RKO (cell line): ENCODE measurements at regions not wholly inside any gene's neighbourhood (a gene's known extent, or its start where the extent isn't known, plus 50 kb on each side); places are given as distances from the start of the nearest gene placed in this dataset.
"Not testable (repeated sequence)": the region's sequence is repeated elsewhere in the genome, so short reads cannot be mapped to it uniquely, and the experiment has no call there.

ENCODE experiments used
- DNase-seq: peaks from one replicate; pipeline ENCODE4 v3.0.0-alpha.2; 2016; ENCODE audit warnings: low spot score

DNA sequence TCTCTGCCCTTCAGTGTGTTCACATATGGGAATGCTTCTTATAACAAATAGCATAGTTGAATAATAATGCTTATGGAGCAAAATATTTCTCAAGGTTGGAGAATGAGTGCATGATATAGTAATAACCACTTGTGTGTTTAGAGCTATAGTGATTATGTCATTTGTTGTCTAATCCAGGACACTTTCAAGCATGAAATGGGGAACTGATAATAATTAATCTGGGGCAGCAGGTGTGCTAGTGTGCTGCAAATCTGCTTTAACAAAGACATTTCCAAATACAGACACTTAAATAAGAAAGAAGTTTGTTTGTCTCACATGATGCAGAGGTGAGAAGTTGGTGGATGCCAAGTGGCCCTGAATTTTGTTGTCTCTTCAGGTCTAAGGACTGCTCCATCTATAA, 579.3 kb upstream of the GRM7 start:
- no peak for DNase-seq

DNA sequence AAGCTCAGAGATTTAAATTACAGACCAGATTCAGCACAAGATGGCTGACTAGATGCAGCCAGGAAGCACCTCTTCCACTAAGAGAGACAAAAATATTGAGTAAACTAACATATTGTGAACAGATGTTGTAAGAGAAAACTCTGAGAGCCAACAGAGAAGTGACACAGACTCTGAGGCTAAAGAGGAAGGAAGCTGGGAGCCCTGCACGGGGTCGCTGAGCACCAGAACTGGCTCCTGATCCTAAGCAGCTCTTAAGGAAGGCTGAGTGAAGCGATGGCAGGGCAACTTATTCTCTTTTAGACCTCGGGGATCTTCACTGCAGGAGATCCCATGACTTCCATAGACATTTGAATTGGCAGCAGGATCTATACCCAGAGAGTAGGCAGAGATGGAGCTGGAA, 578.0 kb upstream of the GRM7 start:
- no peak for DNase-seq

DNA sequence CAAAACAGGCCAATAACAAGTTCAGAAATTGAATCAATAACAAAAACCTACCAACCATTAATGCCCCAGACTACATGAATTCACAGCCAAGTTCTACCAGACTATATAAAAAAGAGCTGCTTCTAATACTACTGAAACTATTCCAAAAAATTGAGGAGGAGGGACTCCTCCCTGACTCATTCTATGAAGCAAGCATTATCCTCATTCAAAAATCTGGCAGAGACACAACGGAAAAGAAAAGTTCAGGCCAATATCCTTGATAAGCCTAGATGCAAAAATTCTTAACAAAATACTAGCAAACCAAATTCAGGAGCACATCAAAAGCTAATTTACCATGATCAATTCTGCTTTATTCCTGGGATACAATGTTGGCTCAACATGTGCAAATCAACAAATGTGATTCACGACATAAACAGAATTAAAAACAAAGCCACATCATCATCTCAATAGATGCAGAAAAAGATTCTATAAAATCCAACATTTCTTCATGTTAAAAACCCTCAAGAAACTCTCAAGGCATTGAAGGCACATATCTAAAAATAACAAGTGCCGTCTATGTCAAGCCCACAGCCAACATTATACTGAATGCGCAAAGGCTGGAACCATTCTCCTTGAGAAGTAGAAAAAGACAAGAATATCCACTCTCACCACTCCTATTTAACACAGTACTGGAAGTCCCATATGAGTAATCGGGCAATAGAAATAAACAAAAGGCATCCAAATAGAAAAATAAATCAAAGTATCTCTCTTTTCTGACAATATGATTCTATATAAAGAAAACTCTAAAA, 573.6 kb upstream of the GRM7 start:
- DNase-seq = no peak

DNA sequence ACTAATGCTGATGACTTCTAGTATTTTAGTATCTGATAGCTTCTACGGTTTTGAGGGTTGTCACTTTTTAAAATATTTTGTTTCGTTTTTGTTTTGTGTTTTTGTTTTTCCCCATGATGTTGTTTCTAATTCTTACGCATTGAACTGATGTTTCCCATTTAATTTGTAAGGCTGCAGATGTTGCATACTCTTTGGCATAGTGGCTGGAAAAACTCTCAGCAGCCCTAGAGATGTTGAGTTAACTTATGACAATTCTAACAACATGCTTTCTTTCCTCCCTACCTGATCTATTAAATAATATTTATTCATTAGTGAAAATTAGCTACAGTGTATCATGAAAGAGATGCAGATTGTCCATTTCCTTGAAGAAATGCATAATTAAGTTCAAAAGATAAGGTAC, 559.3 kb upstream of the GRM7 start:
- DNase-seq = no peak

DNA sequence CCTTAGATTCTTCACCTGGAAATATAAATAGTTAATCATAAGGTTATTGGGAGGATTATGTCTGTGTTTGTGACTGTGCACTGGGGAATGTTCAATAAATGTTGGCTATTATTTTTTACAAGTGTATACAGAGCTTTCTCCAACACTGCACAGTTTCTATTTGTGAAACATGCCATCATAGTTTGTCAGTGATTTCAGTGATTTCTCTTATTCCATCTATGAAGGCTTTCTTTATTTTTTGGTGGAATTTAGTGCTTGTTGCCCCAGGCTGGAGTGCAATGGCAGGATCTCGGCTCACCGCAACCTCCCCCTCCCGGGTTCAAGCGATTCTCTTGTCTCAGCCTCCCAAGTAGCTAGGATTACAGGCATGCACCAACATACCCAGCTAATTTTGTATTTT, 545.0 kb upstream of the GRM7 start:
- DNase-seq = no peak

DNA sequence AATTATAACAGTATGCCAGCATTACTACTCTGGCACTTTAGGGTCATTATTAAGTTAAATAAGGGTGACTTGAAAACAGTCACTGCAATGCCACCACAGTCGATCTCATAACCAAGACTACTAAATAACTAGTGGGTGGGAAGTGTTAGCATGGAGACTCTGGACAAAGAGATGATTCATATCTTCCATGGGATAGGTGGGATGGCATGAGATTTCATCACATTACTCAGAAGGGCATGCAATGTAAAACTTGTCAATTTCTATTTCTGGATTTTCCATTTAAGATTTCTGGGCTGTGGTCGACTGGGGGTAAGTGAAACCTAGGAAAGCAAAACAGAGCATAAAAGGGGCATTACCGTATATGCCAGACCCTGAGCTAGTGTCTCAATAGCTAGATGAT, 538.9 kb upstream of the GRM7 start:
- DNase-seq = no peak

DNA sequence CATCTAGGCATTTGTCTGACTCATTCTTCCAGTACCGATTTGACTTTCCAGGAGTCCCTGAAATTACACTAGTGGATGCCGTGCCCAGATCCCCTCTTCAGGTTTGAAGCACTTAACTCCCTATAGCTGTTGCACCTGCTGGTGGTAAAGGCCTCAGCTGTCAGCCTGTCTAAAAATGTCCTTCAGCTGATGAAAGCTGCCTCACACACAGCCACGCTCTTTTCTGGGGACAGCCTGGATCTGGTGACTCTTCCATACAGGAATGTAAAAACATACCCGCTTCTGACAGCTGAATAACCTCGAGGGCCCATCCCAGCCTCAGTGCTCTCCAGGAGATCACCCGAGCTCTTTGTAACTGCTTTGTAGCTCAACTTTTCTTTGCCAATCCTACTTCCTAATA, 534.1 kb upstream of the GRM7 start:
- no peak for DNase-seq

DNA sequence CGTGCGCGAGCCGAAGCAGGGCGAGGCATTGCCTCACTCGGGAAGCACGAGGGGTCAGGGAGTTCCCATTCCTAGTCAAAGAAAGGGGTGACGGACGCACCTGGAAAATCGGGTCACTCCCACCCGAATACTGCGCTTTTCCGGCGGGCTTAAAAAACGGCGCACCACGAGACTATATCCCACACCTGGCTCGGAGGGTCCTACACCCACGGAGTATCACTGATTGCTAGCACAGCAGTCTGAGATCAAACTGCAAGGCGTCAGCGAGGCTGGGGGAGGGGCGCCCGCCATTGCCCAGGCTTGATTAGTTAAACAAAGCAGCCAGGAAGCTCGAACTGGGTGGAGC, 520.0 kb upstream of the GRM7 start:
- not testable (repeated sequence) for DNase-seq

DNA sequence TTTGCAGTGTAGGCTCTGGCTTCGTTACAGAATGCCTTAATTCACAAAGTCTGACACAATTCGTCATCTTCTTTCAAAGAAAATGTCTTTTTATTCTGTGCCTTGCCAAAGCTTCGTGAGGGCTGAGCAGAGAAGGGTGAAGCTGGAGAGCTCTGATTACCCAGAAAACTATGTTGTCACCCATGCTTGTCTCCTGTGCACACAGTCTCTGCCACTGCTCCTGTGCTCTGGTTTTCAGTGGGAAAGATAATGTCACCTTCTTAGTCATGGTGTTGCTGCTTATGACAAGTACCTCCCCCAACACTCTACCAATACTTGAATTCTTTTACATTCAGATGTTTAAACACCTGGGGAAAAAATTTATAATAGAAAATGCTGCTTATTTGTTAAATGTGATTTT, 509.2 kb upstream of the GRM7 start:
- no peak for DNase-seq

DNA sequence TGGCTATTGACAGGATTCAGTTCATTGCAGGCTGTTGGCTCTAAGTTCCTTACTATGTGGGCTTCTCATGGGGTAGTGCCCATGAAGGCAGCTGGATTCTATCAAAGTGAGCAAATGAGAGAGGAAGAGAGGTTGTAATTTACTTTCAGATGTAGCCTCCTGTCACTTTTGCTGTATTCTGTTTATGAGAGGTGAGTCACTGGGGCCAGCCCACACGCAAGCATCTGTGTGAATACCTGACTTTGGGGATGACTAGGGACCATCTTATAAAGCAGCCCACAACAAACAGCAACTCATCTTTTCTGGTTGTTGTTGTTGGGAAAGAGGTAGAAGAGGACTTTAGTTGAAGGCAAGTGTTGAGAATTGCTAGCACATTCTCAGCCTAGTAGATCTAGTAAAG, 506.3 kb upstream of the GRM7 start:
- DNase-seq = no peak

DNA sequence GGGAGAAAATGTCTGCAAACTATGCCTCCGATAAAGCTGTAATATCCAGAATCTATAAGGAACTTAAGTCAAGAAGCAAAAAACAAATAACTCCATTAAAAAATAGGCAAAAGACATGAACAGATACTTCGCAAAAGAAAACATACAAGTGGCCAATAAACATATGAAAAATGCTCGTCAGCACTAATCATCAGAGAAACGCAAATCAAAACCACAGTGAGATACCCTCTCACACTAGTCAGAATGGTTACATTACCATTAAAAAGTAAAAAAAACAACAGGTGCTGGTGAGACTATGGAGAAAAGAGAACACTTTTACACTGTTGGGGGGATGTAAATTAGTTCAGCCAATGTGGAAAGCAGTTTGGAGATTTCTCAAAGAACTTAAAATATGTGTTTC, 498.5 kb upstream of the GRM7 start:
- DNase-seq = no peak

DNA sequence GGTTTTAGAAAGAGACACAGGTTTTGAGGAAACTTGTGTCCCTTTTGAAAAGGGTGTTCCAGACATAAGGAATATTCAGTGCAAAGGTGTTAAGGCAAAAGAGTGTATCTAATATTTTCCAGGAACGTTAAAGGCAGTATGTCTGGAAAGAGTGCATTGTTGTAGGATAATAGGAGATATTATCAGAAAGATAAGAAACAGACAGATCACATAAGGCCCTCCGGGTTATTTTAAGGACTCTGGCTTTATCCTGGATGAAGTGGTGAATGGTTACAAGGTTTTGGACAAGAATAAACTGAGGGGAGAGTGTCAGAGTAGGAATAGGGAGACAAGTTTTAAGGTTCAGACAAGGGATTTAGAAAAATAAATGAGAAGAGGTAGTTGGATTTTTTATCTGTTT, 493.7 kb upstream of the GRM7 start:
- DNase-seq = no peak

DNA sequence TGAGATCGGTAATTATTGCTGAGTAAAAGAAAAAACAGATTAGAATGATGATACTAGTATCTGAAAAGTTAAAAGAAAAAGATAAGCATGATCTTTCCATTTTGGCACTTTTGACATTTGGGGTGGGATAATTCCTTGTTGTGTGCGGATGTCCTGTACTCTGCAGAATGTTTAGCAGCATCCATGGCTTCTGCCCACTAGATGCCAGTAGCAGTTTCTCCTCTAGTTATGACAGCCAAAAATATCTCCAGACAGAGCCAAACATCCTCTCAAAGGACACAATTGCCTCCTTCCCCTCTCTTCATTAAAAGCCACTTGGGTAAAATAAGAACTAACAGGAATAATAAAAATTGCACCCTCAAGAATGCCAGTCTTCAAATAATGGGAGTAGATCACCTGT, 468.8 kb upstream of the GRM7 start:
- no peak for DNase-seq

DNA sequence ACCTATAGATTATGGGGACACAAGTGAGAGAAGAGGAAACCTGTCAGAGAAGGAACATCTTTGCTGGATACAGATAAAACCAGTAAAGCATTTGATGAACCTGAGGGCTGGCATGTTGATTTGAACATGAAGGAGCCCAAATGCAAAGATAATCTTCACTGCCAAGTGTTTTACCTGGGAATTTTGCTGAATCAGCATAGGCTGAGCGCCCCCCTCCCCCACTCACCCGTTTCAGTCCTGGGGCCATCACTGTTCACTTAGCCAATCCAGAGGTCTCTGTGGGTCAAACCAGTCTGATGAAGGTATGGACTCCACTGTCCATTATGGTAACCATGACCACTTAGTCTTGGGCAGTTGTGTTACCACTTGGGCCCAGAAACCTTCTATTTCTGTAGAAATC, 466.0 kb upstream of the GRM7 start:
- no peak for DNase-seq

DNA sequence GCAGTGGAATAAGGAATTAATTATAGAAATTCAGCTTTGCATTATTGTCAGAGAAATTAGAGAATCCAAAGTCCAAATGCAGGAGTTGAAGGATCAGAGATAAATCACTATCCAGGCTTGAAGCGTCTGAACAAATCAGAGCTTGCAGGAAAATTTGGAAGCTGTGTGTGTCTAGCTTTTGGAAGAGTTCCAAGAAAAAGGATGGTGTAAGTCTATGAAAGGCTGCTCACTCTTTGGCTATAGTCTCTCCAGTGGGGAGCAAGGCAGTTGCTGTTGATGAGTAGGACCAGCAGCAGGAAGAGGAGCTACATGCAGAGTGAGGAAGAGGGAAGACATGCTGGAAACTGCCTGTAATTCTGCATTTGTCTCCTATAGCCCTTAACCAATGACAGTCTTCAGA, 464.3 kb upstream of the GRM7 start:
- DNase-seq = no peak

DNA sequence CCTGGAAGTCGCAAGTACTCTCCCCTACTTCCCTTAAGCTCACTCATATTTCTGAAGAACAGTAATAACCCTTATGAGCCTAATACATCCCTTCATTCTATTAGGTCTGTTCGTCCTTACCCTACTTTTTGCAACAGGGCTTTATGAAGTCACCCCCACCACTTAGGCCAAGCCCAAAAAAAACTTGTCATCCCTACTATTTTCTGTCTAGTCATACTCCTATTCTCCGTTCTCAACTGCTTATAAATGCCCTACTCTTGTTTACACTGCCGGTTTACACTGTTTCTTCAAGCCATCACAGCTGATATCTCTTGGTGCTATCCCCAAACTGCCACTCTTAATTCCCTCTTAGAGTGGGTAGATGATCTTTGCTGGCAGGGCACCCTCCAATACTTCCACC, 458.2 kb upstream of the GRM7 start:
- DNase-seq = not testable (repeated sequence)

DNA sequence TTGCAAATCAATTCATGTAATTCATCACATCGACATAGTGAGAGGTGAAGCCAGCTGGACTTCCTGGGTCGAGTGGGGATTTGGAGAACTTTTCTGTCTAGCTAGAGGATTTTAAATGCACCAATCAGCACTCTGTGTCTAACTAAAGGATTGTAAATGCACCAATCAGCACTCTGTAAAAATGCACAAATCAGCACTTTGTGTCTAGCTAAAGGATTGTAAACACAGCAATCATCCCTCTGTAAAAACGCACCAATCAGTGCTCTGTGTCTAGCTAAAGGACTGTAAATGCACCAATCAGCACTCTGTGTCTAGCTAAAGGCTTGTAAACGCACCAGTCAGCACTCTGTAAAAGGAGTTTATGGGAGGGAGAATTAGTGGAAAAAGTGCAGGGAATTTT, 454.0 kb upstream of the GRM7 start:
- not testable (repeated sequence) for DNase-seq

DNA sequence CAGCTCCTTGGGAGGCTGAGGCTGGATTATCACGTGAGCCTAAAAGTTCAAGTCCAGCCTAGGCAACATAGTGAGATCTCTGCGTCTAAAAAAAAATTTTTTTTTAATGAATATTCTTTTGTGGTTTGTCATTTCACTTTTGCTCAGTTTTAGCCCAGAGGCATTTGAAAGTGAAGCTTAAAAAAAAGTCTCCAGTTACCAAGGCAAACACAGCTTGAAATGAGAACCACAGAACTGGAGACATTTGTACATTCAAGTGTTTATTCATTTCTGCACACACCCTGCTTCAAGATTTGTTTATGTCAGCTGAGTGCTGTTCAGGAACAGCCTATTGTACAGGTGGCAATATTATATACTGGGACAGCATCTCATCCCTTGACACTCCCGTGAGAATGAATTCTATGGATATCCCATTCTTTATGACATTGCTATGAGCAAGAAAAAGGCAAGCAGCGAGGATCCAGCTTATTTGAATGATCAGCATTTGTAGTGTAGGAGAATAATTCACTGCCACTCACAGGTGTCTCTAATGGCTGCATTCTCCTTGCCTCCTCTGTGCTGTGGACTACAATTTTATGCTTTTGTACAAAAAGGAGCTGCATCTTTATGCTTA, 444.8 kb upstream of the GRM7 start:
- DNase-seq = no peak

DNA sequence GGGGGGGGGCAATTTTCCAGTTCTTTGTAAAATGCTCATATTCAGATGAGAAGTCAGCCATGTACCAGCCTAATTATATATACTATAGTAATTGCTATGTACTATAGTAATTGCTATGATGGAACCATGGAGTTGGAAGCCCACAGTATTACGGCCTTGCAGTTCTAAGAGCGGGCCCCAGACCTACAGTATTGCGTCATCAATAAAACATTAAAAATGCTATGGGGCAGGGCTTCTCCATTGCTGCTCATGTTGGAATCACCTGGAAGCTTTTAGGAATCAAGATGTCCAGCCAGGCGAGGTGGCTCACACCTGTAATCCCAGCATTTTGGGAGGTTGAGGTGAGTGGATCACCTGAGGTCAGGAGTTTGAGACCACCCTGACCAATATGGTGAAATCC, 443.7 kb upstream of the GRM7 start:
- no peak for DNase-seq

DNA sequence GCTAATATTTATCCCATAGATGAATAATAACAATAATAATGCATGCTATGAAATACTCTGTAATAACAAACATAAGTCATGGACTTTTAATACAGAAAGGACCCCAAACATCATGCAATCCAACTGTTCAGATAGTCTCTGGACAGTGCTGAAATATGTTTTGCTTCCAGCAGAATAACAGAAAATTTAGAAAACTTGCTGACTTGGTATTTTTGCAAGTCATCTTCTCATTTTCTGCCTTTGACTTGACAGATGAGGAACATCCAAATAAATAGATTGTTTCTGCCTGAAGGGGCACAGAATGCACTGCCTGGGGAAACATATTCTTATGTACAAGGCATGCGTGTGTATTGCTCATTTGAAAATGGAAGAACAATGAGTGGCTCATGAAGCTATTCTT, 442.4 kb upstream of the GRM7 start:
- DNase-seq = no peak

DNA sequence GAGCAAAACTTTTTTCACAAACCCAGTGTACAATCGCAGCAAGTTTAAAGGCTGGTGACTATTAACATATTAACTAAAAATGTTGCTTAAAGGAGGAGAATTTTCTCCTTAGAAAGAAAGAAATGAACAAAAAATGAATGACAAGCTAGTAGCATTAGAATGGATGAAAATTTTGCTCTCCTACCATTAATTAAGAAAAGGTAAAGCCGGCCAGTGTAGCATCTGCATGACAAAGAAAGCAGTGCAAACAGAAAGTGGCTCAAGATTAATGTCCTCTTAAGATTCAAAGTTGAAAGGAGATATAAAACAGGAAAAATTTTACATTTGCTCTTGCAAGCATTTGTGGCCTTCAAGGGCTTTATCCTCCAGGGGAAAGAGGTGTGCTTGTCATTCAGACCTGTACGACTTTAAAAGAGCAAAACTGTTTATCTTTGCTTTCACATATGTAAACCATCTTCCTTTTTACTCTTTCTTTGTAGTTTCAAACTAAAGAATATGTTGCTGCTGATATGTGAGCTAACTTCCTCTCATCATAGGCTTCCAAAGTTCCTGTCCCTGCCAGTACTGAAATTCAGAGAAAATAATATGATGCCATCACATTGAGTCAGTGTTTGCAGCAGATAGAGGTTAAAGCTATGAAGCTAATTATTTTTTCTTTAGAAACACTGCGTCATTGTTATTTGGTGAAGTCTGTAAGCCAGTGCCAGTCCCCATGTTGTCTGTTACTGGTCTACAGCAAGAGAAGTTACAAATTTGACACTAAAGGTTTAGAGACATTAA, 439.1 kb upstream of the GRM7 start:
- DNase-seq = no peak

DNA sequence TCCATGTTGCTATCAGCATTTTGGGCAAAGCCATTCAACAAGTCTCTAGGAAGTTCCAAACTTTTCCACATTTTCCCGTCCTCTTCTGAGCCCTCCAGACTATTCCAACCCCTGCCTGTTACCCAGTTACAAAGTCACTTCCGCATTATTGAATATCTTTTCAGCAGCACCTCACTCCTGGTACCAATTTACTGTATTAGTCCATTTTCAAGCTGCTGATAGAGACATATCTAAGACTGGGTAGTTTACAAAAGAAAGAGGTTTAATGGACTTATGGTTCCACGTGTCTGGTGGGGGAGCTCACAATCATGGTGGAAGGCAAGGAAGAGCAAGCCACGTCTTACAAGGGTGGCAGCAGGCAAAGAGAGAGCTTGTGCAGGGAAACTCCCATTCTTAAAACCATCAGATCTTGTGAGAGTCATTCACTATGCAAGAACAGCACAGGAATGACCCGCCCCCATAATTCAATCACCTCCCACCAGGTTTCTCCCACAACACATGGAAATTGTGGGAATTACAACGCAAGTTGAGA, 435.6 kb upstream of the GRM7 start:
- DNase-seq = no peak

DNA sequence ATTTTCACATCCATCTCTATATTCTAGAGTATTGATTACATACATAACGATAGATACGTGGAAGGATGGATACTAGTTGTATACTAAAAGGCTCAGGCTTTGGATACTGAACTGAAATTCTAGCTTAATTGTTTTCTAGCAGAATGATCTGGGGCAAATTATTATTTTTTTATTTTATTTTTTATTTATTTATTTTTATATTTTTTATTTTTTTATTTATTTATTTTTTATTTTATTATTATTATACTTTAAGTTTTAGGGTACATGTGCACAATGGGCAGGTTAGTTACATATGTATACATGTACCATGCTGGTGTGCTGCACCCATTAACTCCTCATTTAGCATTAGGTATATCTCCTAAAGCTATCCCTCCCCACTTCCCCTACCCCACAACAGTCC, 432.6 kb upstream of the GRM7 start:
- not testable (repeated sequence) for DNase-seq
